Right renal pelvis (tissue), 4 donors: ENCODE measurements at regions not wholly inside any gene's neighbourhood (a gene's known extent, or its start where the extent isn't known, plus 50 kb on each side); places are given as distances from the start of the nearest gene placed in this dataset.
"Not testable (repeated sequence)": the region's sequence is repeated elsewhere in the genome, so short reads cannot be mapped to it uniquely, and the experiment has no call there.

Experiments used
- DNase-seq, 4 donors: peaks; one replicate each; pipeline ENCODE4 v3.0.0-alpha.2; 2013; ENCODE audit warnings: low read depth in 4 of 4, low spot score in 3 of 4, missing footprints in 1 of 4

DNA sequence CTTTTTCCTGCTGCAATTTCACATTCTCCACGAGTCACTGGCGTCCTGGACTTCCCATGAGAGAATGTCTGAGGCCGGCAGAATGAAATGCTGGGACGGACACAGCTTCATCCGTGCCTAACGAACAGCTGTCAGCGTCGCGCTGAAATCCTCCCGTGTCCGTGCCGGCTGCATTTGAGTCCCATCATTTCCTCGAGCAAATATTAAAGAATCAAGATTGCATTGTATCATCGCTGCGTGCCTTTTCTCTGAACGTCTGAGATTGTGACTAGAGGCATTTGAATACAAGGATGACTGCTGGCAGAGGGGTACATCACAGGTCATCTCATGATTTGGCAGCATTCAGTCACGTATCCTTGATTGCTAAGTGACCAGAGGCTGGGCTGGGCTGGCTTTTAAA is 279.9 kb downstream of the ASMT start:
- no peak for DNase-seq

DNA sequence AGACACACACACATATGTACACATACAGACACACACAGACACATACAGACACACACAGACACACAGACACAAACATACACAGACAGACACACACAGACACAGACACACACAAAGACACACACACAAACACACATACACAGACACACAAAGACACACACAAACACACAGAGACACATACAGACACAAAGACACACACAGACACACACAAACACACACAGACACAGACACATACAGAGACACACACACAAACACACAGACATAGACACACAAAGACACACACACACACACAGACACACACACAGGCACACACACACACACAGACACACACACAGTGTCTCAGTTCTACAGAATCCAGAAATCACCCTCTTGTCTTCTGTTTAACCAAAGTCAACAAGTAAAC is 280.7 kb downstream of the ASMT start:
- DNase-seq = no peak

DNA sequence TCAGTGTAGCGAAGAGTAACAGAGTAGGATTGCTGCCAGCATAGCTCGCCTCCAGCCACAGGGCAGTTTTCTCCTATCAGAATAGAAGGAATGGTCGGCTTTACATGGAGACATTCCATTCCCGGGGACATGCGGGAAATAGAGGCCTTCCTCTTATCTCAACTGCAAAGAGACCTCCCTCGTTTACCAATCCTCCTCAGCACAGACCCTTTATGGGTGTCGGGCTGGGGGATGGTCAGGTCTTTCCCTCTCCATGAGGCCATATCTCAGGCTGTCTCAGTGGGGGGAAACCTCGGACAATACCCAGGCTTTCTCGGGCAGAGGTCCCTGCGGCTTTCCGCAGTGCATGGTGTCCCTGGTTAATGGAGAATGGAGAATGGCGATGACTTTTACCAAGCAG is 285.0 kb downstream of the ASMT start:
- DNase-seq = no peak

GRCh38 chrX:1902901-1903235 is 288.0 kb downstream of the ASMT start:
- no peak for DNase-seq

GRCh38 chrX:1903236-1903935 is 288.5 kb downstream of the ASMT start:
- DNase-seq = no peak

- no peak for DNase-seq
These were observed 289.9 kb downstream of the ASMT start for GRCh38 chrX:1904663-1905218.

GRCh38 chrX:1906028-1906427 is 291.2 kb downstream of the ASMT start:
- no peak for DNase-seq

- DNase-seq = not testable (repeated sequence)
These were observed 294.1 kb downstream of the ASMT start for GRCh38 chrX:1908996-1909395.

DNA sequence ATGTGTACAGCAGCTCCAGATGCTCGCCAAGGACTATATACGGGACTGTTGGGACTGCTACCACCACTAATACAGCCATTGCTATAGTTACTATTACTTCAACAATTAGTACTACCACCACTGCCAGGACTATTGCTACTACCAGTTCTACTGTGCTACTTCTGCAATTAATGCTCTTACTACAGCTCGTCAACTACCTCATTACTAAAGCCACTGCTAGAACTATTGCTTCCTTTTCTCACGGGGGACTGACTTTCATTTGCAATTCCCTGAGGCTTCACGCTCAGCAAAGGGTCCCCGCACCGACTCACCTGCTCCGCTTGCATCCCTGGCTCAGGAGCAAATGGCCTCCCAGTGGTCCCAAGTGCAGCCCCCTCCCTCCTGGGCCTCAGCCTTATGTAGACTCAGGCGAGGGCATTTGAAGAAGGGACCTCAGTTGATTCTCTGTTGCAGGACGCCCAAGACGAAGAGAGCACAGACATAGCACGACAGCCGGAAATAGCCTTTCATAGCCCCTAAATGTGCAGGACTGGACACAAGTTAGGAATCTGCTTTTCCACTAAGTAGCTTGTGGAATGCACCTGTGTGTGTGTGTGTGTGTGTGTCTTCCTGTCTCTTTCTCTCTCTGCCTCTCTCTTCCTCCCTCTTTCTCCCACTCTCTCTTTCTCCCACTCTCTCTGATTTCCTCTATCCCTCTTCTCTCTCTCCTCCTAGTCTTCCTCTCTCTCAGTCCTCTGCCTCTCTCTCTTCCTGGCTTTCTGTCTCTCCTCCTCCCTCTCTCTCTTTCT is 294.8 kb downstream of the ASMT start:
- DNase-seq = no peak

DNA sequence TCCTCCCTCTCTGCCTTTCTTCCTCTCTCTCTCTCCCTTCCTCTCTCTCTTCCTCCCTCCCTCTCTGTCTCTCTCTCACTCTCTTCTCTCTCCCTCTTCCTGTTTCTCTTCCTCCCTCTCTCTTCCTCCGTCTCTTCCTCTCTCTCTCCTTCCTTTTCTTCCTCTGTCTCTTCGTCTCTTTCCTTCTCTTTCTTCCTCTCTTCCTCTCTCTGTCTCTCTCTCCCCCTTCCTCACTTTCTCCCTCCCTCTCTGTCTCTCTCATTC is 295.3 kb downstream of the ASMT start:
- no peak for DNase-seq

DNA sequence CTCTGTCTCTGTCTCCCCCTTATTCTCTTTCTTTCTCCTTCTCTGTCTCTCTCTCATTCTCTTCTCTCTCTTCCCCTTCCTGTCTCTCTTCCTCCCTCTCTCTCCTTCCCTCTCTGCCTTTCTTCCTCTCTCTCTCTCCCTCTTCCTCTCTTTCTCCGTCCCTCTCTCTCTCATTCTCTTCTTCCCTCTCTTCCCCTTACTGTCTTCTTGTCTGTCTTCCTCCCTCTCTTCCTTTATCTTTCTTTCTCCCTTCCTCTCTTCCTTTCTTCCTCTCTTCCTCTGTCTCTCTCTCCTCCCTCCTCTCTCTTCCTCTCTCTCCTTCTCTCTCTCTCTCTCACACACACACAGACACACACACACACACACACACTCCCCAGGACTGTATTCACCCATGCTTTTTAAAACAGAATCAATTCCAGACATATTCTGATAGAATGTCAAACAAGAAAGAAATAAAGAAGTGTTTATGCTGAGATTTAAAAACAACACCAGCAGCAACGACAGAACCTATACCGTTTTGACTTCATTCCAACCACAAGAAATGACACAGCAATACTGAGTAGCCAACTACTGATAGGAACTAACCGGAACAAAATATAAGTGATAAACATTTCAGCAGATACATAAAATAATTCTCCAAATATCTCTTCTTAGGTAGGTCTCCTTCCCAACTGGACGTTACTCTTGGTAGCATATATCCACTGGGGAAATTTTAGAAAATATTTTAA is 296.7 kb downstream of the ASMT start:
- no peak for DNase-seq

DNA sequence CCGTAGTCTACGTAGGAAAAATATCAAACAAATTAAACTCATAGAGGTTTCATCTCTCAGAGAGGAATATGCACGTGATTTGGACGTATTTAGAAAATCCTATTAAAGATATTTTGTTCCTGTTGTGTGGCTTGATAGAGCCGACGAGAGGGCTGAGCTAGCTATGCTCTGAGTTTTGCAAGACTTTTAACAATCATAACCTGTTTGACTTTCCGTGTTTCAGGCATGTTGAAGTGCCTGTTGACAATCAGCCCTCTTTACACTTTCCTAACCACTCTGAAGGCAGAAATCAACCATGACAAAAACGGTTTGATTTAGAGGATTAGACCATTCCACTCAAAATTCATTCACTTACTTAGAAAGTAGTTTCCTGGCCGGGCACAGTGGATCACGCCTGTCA is 297.3 kb downstream of the ASMT start:
- DNase-seq = no peak

GRCh38 chrX:1914606-1915365 is 299.9 kb downstream of the ASMT start:
- no peak for DNase-seq

- DNase-seq = no peak
These were observed 303.9 kb downstream of the ASMT start for GRCh38 chrX:1918780-1919179.

DNA sequence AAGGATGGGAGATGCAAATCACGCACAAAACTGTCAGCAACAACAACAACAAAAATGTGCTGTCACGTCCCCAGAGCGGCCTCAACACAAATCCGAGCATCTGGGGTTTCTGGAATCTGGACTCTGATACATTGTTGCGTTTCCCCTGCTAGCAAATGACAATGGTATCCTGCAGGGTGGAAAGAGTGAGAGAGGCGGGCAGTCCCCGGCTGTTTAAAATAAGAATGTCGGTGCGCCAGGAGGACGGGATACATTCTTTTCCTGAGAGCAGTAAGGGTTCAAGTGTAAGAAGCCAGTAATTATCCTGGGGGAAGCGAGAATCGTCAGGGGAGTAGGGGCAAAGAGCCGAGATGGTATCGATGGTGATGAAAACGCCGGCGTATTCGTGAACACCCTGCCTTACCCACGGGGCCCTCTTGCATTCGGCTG is 310.2 kb downstream of the ASMT start:
- DNase-seq = no peak

GRCh38 chrX:1928805-1929204 is 313.9 kb downstream of the ASMT start:
- DNase-seq = no peak

DNA sequence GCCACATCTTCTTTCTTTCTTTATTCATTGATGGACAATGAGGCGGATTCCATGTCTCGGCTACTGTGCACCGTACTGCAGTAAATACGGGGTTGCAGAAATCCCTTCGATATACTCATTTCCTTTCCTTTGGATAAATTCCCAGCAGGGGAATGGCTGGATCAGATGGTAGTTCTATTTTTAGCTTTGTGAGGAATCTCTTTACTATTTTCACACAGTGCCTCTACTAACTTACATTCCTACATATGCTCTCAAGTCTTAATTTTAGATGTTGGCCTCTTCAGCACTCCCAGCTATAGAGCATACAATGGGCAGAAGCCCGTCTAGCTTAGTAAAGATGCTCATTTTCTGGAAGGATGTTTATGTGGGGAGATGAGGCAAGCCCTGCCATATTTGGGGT is 317.4 kb downstream of the ASMT start:
- no peak for DNase-seq

GRCh38 chrX:1933964-1934363 is 319.1 kb downstream of the ASMT start:
- DNase-seq = no peak

DNA sequence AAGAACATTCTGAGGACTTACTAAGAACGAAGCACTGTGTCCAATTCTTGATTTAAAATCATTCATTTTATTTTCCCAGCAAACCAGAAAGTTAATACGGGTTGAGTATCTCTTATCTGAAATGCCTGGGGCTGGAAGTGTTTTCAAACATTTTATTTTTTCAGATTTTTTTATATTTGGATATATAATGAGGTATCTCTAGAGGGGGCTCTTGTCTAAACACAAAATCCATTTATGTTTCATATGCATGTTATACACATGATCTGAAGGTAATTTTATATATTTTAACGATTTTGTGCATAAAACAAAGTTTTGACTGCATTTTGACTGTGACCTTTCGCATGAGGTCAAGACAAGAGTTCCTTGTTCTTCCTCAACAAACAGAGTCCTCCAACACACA is 320.9 kb downstream of the ASMT start:
- no peak for DNase-seq

DNA sequence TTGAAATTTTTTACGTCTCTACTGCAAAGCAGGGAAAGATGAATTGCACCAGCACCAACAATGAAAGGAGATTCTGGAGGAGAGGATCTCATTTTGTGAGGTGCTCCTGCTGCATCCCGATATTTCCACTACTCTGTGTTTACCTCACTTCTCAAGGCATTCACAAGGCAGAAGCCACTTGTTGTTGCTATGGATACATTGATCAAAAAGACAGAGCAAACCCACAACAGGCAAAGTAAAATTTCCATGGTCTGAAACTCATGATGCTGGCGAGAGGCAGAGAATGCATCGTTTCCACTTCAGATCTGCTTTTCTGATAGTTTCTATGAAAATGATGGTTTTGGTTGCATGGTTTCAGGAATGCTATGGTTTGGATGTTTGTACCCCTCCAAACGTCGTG is 323.3 kb downstream of the ASMT start:
- no peak for DNase-seq

- DNase-seq = no peak
These were observed 326.5 kb downstream of the ASMT start for GRCh38 chrX:1941321-1941720.
